Loucy (cell line): ENCODE measurements at regions not wholly inside any gene's neighbourhood (a gene's known extent, or its start where the extent isn't known, plus 50 kb on each side); places are given as distances from the start of the nearest gene placed in this dataset.

ENCODE experiments used
- EZH2phosphoT487 ChIP-seq: fragments of 200-600 bp; IDR thresholded peaks from 2 replicates; pipeline ENCODE4 v1.6.1; 2018; ENCODE audit warnings: antibody characterized with exemption, mild to moderate bottlenecking, moderate library complexity, borderline replicate concordance
- TF ChIP-seq, protein P1 (sequence below): fragments of 200-600 bp; sonication (generic); conservative IDR thresholded peaks from 2 replicates; pipeline ENCODE4 v1.5.1; 2014; ENCODE audit warnings: mild to moderate bottlenecking, antibody characterized with exemption, low read length

DNA sequence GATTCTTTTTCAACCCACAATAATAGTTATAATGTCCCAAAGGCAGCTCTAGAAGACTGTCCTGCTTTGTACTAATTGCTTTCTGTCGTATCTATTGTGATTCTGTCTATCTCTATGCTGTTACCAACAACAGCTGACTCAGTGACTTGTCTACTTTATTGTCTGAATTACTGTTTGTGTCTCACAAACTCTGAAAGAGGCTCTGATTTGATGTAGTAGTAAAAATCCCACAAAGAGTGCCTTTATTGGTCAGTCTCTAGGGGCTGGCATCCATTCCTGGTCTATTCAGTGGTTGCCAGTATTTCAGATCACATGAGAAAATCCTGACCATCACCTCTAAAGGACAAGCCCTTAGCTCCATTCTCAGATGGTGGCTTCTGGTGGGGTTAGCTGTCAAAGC, 254.2 kb downstream of the NSUN3 start:
- TF ChIP-seq, protein P1, sequence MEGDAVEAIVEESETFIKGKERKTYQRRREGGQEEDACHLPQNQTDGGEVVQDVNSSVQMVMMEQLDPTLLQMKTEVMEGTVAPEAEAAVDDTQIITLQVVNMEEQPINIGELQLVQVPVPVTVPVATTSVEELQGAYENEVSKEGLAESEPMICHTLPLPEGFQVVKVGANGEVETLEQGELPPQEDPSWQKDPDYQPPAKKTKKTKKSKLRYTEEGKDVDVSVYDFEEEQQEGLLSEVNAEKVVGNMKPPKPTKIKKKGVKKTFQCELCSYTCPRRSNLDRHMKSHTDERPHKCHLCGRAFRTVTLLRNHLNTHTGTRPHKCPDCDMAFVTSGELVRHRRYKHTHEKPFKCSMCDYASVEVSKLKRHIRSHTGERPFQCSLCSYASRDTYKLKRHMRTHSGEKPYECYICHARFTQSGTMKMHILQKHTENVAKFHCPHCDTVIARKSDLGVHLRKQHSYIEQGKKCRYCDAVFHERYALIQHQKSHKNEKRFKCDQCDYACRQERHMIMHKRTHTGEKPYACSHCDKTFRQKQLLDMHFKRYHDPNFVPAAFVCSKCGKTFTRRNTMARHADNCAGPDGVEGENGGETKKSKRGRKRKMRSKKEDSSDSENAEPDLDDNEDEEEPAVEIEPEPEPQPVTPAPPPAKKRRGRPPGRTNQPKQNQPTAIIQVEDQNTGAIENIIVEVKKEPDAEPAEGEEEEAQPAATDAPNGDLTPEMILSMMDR, result no peak
- no peak for TF ChIP-seq EZH2phosphoT487
